ENCODE measurements at regions not wholly inside any gene's neighbourhood (a gene's known extent, or its start where the extent isn't known, plus 50 kb on each side); places are given as distances from the start of the nearest gene placed in this dataset.

DNA sequence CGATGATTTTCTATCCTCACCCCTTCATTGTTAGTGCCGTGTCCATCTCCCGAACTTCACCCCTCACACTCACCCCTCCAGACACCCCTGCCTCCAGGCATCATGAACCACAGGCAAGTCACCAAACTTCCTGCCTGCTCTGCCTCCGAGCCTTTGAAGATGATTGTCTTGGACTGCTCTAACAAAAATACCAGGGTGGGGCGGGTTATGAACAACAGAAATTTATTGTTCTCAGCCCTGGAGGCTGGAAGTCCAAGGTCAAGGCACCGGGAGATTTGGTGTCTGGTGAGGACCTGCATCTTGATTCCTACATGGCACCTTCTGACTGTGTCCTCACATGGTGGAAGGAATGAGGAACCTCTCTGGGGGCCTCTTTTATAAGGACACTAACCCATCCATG lies 1508.3 kb downstream of the TBC1D22A start:
- TF ChIP-seq ZSCAN29 (CRISPR knock-in tag; conservative IDR thresholded peaks at IDR 0.05) (no peak), ZNF850 (CRISPR knock-in tag; conservative IDR thresholded peaks at IDR 0.05) (no peak), STAT5B (CRISPR knock-in tag; IDR thresholded peaks at IDR 0.05) (no peak), FOSL1 (CRISPR knock-in tag; IDR thresholded peaks at IDR 0.05; ENCODE audit: borderline replicate concordance) (no peak), POLR2AphosphoS5 (IDR thresholded peaks at IDR 0.05; ENCODE audit: low read depth, low read length) (no peak), ZNF383 (CRISPR knock-in tag; IDR thresholded peaks at IDR 0.05; ENCODE audit: borderline replicate concordance) (no peak), BORCS8-MEF2B (CRISPR knock-in tag; IDR thresholded peaks at IDR 0.05) (no peak), MYC (CRISPR knock-in tag; IDR thresholded peaks at IDR 0.05; ENCODE audit: borderline replicate concordance) (no peak), SP4 (CRISPR knock-in tag; IDR thresholded peaks at IDR 0.05) (no peak)
- TF ChIP-seq, protein P1, sequence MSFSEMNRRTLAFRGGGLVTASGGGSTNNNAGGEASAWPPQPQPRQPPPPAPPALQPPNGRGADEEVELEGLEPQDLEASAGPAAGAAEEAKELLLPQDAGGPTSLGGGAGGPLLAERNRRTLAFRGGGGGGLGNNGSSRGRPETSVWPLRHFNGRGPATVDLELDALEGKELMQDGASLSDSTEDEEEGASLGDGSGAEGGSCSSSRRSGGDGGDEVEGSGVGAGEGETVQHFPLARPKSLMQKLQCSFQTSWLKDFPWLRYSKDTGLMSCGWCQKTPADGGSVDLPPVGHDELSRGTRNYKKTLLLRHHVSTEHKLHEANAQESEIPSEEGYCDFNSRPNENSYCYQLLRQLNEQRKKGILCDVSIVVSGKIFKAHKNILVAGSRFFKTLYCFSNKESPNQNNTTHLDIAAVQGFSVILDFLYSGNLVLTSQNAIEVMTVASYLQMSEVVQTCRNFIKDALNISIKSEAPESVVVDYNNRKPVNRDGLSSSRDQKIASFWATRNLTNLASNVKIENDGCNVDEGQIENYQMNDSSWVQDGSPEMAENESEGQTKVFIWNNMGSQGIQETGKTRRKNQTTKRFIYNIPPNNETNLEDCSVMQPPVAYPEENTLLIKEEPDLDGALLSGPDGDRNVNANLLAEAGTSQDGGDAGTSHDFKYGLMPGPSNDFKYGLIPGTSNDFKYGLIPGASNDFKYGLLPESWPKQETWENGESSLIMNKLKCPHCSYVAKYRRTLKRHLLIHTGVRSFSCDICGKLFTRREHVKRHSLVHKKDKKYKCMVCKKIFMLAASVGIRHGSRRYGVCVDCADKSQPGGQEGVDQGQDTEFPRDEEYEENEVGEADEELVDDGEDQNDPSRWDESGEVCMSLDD (CRISPR knock-in tag; IDR thresholded peaks at IDR 0.05; ENCODE audit: borderline replicate concordance): no peak
- TF ChIP-seq, protein P2, sequence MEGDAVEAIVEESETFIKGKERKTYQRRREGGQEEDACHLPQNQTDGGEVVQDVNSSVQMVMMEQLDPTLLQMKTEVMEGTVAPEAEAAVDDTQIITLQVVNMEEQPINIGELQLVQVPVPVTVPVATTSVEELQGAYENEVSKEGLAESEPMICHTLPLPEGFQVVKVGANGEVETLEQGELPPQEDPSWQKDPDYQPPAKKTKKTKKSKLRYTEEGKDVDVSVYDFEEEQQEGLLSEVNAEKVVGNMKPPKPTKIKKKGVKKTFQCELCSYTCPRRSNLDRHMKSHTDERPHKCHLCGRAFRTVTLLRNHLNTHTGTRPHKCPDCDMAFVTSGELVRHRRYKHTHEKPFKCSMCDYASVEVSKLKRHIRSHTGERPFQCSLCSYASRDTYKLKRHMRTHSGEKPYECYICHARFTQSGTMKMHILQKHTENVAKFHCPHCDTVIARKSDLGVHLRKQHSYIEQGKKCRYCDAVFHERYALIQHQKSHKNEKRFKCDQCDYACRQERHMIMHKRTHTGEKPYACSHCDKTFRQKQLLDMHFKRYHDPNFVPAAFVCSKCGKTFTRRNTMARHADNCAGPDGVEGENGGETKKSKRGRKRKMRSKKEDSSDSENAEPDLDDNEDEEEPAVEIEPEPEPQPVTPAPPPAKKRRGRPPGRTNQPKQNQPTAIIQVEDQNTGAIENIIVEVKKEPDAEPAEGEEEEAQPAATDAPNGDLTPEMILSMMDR (CRISPR knock-in tag; IDR thresholded peaks at IDR 0.05): no peak
- TF ChIP-seq, protein P3, sequence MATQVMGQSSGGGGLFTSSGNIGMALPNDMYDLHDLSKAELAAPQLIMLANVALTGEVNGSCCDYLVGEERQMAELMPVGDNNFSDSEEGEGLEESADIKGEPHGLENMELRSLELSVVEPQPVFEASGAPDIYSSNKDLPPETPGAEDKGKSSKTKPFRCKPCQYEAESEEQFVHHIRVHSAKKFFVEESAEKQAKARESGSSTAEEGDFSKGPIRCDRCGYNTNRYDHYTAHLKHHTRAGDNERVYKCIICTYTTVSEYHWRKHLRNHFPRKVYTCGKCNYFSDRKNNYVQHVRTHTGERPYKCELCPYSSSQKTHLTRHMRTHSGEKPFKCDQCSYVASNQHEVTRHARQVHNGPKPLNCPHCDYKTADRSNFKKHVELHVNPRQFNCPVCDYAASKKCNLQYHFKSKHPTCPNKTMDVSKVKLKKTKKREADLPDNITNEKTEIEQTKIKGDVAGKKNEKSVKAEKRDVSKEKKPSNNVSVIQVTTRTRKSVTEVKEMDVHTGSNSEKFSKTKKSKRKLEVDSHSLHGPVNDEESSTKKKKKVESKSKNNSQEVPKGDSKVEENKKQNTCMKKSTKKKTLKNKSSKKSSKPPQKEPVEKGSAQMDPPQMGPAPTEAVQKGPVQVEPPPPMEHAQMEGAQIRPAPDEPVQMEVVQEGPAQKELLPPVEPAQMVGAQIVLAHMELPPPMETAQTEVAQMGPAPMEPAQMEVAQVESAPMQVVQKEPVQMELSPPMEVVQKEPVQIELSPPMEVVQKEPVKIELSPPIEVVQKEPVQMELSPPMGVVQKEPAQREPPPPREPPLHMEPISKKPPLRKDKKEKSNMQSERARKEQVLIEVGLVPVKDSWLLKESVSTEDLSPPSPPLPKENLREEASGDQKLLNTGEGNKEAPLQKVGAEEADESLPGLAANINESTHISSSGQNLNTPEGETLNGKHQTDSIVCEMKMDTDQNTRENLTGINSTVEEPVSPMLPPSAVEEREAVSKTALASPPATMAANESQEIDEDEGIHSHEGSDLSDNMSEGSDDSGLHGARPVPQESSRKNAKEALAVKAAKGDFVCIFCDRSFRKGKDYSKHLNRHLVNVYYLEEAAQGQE (IDR thresholded peaks at IDR 0.05; ENCODE audit: borderline replicate concordance in 1 of 2, low read depth in 1 of 2, low read length in 2 of 2): no peak
- TF ChIP-seq, protein P4, sequence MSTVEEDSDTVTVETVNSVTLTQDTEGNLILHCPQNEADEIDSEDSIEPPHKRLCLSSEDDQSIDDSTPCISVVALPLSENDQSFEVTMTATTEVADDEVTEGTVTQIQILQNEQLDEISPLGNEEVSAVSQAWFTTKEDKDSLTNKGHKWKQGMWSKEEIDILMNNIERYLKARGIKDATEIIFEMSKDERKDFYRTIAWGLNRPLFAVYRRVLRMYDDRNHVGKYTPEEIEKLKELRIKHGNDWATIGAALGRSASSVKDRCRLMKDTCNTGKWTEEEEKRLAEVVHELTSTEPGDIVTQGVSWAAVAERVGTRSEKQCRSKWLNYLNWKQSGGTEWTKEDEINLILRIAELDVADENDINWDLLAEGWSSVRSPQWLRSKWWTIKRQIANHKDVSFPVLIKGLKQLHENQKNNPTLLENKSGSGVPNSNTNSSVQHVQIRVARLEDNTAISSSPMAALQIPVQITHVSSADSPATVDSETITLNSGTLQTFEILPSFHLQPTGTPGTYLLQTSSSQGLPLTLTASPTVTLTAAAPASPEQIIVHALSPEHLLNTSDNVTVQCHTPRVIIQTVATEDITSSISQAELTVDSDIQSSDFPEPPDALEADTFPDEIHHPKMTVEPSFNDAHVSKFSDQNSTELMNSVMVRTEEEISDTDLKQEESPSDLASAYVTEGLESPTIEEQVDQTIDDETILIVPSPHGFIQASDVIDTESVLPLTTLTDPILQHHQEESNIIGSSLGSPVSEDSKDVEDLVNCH (CRISPR knock-in tag; IDR thresholded peaks at IDR 0.05): no peak

Data from HepG2 (cell line).